ENCODE measurements at regions not wholly inside any gene's neighbourhood (a gene's known extent, or its start where the extent isn't known, plus 50 kb on each side); places are given as distances from the start of the nearest gene placed in this dataset.

DNA sequence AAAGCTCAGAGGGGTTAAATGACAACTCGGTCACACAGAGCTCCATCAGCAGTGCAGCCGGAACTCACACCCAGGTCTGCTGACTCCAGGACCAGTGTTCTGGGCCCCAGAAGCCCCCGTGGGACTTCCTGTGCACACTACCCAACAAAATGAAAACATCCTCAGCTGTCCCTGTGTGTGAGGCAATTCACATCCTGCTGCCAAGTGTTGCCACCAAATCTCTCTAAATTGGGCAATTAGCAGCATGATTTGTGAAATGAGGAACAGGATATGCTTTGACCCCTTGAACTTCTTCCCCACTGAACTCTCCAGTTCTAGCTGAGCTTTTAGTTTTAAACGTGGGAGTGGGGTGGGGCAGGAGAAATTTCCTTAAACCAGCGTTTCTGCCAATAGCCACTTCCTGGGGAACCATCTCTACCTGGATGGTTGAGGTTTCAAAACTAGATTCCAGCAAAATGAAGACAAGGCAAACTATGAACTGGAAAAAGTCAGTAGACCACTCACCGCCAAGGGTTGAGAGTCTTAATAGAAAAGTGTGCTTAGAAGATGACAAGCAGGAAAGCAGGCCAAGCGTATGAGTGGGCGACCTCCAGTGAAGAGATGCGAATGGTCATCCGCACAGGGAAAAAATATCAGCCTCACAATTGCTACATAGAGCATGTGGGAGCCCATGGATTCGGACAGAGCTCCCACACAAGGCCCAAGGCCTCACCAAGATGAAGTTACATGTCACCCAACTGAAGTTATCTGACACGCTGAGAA is 51.9 kb upstream of the CHST15 start:
- Mint-ChIP-seq H3K27me3 (peaks cover 6% of the 10 kb centered on the region), H3K9me3 (ENCODE audit: low read depth) (no peaks in the 10 kb centered on the region), H3K4me1 (ENCODE audit: low read depth) (no peaks in the 10 kb centered on the region), H3K4me3 (ENCODE audit: low read depth) (no peak overlapping the region), H3K36me3 (ENCODE audit: insufficient read depth) (no peaks in the 10 kb centered on the region), H3K27ac (no peak overlapping the region)
- TF ChIP-seq, protein P1, sequence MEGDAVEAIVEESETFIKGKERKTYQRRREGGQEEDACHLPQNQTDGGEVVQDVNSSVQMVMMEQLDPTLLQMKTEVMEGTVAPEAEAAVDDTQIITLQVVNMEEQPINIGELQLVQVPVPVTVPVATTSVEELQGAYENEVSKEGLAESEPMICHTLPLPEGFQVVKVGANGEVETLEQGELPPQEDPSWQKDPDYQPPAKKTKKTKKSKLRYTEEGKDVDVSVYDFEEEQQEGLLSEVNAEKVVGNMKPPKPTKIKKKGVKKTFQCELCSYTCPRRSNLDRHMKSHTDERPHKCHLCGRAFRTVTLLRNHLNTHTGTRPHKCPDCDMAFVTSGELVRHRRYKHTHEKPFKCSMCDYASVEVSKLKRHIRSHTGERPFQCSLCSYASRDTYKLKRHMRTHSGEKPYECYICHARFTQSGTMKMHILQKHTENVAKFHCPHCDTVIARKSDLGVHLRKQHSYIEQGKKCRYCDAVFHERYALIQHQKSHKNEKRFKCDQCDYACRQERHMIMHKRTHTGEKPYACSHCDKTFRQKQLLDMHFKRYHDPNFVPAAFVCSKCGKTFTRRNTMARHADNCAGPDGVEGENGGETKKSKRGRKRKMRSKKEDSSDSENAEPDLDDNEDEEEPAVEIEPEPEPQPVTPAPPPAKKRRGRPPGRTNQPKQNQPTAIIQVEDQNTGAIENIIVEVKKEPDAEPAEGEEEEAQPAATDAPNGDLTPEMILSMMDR (IDR thresholded peaks at IDR 0.05; ENCODE audit: unreplicated experiment) = no peak
- no peak for DNase-seq (ENCODE audit: low spot score, unreplicated experiment)

DNA sequence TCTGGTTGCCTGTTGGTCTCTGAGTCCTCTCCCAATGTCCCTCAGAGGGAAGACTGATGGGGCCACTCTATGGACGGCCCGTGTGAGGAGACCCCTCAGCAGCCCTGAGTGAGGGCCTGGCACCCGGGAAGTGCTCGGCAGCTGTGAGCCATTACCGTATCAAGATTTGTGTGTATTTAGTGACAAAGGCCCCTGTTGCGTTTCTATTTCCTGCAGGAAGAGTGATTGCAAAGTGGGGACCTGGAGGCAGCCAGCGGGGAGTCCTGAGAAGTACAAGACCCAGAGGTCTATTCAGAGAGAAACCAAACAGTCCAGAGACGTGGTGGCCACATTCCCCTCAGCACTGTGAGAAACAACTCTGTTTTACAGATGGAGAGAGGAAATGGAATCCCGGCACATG is 51.1 kb upstream of the CHST15 start:
- H3K27ac Mint-ChIP-seq = no peak overlapping the region
- no peaks in the 10 kb centered on the region for H3K4me1 Mint-ChIP-seq (ENCODE audit: low read depth)
- no peaks in the 10 kb centered on the region for H3K9me3 Mint-ChIP-seq (ENCODE audit: low read depth)
- peaks cover 6% of the 10 kb centered on the region for H3K27me3 Mint-ChIP-seq
- DNase-seq (ENCODE audit: low spot score, unreplicated experiment) = no peak
- TF ChIP-seq, protein P1 (IDR thresholded peaks at IDR 0.05; ENCODE audit: unreplicated experiment) = no peak
- no peak overlapping the region for H3K4me3 Mint-ChIP-seq (ENCODE audit: low read depth)
- no peaks in the 10 kb centered on the region for H3K36me3 Mint-ChIP-seq (ENCODE audit: insufficient read depth)

DNA sequence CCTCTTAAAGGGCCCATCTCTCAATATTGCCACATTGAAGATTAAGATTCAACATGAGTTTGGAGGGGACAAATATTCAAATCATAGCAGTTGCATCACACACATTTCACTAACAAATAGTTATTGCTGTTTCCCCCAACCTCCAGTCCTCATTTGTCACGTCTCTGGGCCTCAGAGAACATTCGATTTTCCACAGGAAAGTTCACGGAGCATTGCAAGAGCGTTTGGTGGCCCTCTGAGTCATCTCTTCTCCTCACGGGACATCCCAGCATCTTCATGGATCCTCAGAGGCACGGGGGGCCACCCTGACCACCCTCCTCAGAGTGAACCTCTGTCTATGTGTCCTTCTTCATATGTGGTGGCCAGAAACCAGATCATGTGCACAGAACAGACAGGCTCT is 50.3 kb upstream of the CHST15 start:
- H3K27me3 Mint-ChIP-seq = no peaks in the 10 kb centered on the region
- no peaks in the 10 kb centered on the region for H3K4me1 Mint-ChIP-seq (ENCODE audit: low read depth)
- DNase-seq (ENCODE audit: low spot score, unreplicated experiment) = no peak
- TF ChIP-seq, protein P1 (IDR thresholded peaks at IDR 0.05; ENCODE audit: unreplicated experiment) = no peak
- no peaks in the 10 kb centered on the region for H3K36me3 Mint-ChIP-seq (ENCODE audit: insufficient read depth)
- H3K27ac Mint-ChIP-seq = no peak overlapping the region
- no peak overlapping the region for H3K4me3 Mint-ChIP-seq (ENCODE audit: low read depth)
- no peaks in the 10 kb centered on the region for H3K9me3 Mint-ChIP-seq (ENCODE audit: low read depth)
